ENCODE measurements at regions not wholly inside any gene's neighbourhood (a gene's known extent, or its start where the extent isn't known, plus 50 kb on each side); places are given as distances from the start of the nearest gene placed in this dataset.

DNA sequence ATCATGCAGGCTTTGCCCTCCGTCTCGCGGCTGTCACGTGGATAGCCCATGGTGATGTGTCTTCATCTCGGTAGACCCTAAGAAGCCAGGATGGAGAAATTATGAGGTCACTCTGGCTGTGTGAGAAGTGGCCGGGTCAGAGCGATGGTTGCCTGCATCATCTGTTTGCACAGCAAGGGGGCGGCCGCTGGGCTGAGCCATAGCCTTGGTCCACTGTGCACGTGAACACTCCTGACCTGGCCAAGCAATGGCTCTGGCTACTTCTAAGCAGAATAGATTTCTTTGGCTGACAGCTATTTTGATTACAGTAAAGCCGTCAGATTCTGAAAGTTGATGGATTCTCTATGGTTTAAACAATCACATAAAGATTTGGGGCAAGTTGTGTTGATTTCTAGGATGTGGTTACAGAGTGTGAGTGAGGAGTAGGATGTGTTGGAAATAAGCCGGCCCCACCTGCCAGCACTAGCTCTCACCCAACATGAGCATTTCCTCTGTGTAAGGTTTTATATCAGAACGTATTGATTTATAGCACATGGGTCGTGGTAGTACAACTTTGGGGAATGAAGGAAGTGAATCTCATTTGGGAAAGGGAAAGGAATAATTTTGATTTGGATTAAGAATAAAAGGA lies 214.4 kb upstream of the GPR26 start:
- no peak for DNase-seq (ENCODE audit: low read depth)
- no peak overlapping the region for H3K4me3 ChIP-seq (ENCODE audit: low read depth, low read length)
- TF ChIP-seq, protein P1, sequence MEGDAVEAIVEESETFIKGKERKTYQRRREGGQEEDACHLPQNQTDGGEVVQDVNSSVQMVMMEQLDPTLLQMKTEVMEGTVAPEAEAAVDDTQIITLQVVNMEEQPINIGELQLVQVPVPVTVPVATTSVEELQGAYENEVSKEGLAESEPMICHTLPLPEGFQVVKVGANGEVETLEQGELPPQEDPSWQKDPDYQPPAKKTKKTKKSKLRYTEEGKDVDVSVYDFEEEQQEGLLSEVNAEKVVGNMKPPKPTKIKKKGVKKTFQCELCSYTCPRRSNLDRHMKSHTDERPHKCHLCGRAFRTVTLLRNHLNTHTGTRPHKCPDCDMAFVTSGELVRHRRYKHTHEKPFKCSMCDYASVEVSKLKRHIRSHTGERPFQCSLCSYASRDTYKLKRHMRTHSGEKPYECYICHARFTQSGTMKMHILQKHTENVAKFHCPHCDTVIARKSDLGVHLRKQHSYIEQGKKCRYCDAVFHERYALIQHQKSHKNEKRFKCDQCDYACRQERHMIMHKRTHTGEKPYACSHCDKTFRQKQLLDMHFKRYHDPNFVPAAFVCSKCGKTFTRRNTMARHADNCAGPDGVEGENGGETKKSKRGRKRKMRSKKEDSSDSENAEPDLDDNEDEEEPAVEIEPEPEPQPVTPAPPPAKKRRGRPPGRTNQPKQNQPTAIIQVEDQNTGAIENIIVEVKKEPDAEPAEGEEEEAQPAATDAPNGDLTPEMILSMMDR (conservative IDR thresholded peaks at IDR 0.05; ENCODE audit: low read depth, low read length) = no peak

DNA sequence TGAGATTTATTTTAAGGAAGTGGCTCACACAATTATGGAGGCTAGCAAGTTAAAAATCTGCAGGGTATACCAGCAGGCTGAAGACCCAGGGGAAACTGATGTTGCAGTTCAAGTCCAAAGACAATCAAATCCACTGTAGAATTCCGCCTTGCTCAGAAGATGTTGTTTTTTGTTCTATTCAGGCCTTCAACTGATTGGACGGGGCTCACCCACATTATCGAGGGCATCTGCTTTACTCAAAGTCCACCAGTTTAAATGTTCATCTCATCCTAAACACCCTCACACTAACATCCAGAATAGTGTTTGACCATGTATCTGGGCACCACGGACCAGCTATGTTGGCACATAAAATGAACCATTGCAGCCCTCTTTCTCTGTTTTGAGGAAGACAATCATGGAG lies 211.2 kb upstream of the GPR26 start:
- TF ChIP-seq, protein P1 (conservative IDR thresholded peaks at IDR 0.05; ENCODE audit: low read depth, low read length) = no peak
- DNase-seq (ENCODE audit: low read depth) = no peak
- H3K4me3 ChIP-seq (ENCODE audit: low read depth, low read length) = no peak overlapping the region

DNA sequence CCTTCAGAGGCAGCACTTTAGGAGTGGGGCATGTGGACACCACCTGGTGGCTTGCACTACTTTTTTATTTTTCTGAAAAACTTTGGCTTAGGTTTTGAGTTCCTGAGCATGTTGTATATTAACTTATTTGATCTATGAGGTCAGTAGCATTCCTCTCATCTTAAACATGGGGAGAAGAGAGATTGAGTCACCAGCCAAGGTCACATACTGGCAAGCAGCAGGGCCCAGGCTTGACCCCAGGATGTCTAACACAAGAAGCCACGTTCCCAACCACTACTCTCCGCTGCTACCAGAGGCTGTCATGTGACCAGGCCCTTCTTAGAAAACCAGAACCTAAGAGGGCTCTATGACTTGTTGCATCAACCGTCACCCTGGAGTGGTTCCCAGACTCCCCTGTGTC lies 210.3 kb upstream of the GPR26 start:
- TF ChIP-seq, protein P1 (conservative IDR thresholded peaks at IDR 0.05; ENCODE audit: low read depth, low read length) = no peak
- no peak overlapping the region for H3K4me3 ChIP-seq (ENCODE audit: low read depth, low read length)
- DNase-seq (ENCODE audit: low read depth) = peak; percentile 30

DNA sequence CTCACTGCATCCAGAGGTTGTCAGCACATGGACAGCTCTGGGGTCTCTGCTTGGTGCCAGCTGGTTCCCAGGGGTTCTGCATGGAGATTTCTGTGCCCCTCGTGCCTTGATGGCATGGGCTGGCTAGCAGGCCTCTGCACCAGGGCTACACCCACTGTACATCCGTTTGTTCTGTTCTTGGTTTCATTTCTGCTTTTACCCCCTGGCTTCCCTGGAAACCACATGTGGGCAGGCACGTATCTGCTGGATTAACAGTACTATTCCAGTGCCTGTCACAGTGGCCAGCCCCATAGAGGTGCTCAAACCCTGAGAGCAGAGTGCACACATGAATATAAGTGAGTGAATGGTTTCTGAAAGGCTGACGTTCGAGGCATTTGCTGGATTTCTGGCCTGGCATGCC lies 207.2 kb upstream of the GPR26 start:
- no peak overlapping the region for H3K4me3 ChIP-seq (ENCODE audit: low read depth, low read length)
- no peak for DNase-seq (ENCODE audit: low read depth)
- TF ChIP-seq, protein P1 (conservative IDR thresholded peaks at IDR 0.05; ENCODE audit: low read depth, low read length) = no peak

- TF ChIP-seq, protein P1 (conservative IDR thresholded peaks at IDR 0.05; ENCODE audit: low read depth, low read length) = no peak
- no peak for DNase-seq (ENCODE audit: low read depth)
- H3K4me3 ChIP-seq (ENCODE audit: low read depth, low read length) = no peak overlapping the region
These were observed 206.6 kb upstream of the GPR26 start for GRCh38 chr10:123459371-123460091.

DNA sequence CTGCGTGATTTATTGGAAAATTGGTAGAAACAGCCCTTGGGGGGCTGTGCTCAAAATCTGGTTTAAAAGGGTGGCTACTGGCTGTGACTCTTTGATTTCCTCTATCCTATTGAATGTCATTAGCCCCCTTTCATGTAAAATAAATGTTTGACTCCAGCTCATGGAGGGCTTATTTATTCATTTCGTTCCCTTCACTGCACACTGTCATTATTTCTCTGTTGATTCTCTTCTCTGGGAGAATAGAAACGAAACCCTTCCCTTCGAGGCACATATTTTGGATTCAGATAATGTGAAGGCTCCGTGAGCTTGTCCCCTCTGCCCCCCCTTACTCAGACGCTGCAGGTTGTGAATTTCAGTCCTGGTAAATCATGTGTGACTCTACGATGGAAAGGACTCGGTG lies 203.9 kb upstream of the GPR26 start:
- TF ChIP-seq, protein P1 (conservative IDR thresholded peaks at IDR 0.05; ENCODE audit: low read depth, low read length) = no peak
- no peak for DNase-seq (ENCODE audit: low read depth)
- no peak overlapping the region for H3K4me3 ChIP-seq (ENCODE audit: low read depth, low read length)

DNA sequence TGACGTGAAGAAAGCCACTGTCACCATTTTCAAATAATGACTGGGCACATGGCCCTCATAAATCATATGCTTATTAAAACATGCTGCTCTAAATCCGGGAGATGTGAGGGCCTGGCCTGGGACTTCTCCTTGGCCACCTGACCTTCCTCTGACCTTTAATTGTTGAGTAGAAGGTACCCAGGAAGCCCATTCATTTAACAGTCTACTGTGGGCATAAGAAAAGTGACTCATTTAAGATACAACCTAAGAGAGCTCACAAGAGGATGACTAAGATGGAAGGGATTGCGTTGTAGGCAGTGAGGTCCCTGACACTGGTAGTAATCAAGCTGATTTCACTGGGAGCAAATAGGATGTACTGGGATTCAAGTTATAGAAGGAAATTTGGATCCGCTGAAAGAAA lies 203.4 kb upstream of the GPR26 start:
- H3K4me3 ChIP-seq (ENCODE audit: low read depth, low read length) = no peak overlapping the region
- TF ChIP-seq, protein P1 (conservative IDR thresholded peaks at IDR 0.05; ENCODE audit: low read depth, low read length) = no peak
- DNase-seq (ENCODE audit: low read depth) = no peak

All from epithelial cell of proximal tubule (primary cell).